Gastrocnemius medialis (tissue), 4 donors: ENCODE measurements at regions not wholly inside any gene's neighbourhood (a gene's known extent, or its start where the extent isn't known, plus 50 kb on each side); places are given as distances from the start of the nearest gene placed in this dataset.
A peak's percentile ranks its signal among the peaks of the same experiment; 100 is the strongest.

Source experiments
- ATAC-seq, 2 donors: fragments of 150-250 bp; one replicate each; pipeline ENCODE4 v1.9.1; 2016
- DNase-seq, 2 donors: peaks; one replicate each; pipeline ENCODE4 v3.0.0-alpha.2; 2019
- H3K27ac ChIP-seq, 4 donors: fragments of 200-600 bp; sonication (generic); 1 replicate in 1 of 4; 2 replicates in 3 of 4; pipeline ENCODE4 v1.5.1; 2016 to 2018; ENCODE audit warnings: mild to moderate bottlenecking in 2 of 4, moderate library complexity in 1 of 4
- H3K27me3 ChIP-seq, 3 donors: fragments of 200-600 bp; sonication (generic) in 2 of 3; 1 replicate in 1 of 3; 2 replicates in 2 of 3; pipeline versions ENCODE4 v1.5.1 to v1.6.0; 2016 to 2019; ENCODE audit warnings: mild to moderate bottlenecking in 1 of 3, moderate library complexity in 1 of 3
- H3K36me3 ChIP-seq, 2 donors: fragments of 200-600 bp; sonication (generic) in 1 of 2; one replicate each; pipeline ENCODE4 v1.5.1; 2017 to 2018
- H3K4me1 ChIP-seq, 2 donors: fragments of 200-600 bp; sonication (generic) in 1 of 2; one replicate each; pipeline ENCODE4 v1.5.1; 2016 to 2017; ENCODE audit warnings: mild to moderate bottlenecking in 2 of 2
- H3K4me3 ChIP-seq, 4 donors: fragments of 200-600 bp; sonication (generic) in 3 of 4; 1 replicate in 1 of 4; 2 replicates in 3 of 4; pipeline ENCODE4 v1.5.1; 2016 to 2019; ENCODE audit warnings: mild to moderate bottlenecking in 2 of 4
- H3K9me3 ChIP-seq, 3 donors: fragments of 200-600 bp; sonication (generic) in 2 of 3; 1 replicate in 1 of 3; 2 replicates in 2 of 3; pipeline ENCODE4 v1.5.1; 2016 to 2019
- CTCF ChIP-seq, 5 experiments: fragments of 450-650 bp in 3 of 5; fragments of 200-600 bp in 2 of 5; sonication (generic) in 2 of 5; IDR thresholded peaks in 4 of 5; conservative IDR thresholded peaks in 1 of 5; 1 replicate in 4 of 5; 2 replicates in 1 of 5; pipeline ENCODE4 v1.5.1; 2016 to 2019; ENCODE audit warnings: antibody characterized with exemption in 5 of 5, mild to moderate bottlenecking in 3 of 5, moderate library complexity in 3 of 5
- POLR2A ChIP-seq, 2 donors: fragments of 450-650 bp; IDR thresholded peaks; one replicate each; pipeline ENCODE4 v1.6.1; 2017; ENCODE audit warnings: antibody characterized with exemption in 2 of 2, mild to moderate bottlenecking in 2 of 2, moderate library complexity in 2 of 2
- in situ Hi-C, 4 donors: fragments of 200-750 bp; cut with MboI; loops; one replicate each; pipeline versions ENCODE4 v1.15.0 to v1.8.0; 2017; ENCODE audit warnings: low sequenced_read_pairs in 4 of 4
- intact Hi-C: fragments of 100-400 bp; cut with DNase I; formaldehyde crosslinking; loops from one replicate; pipeline ENCODE4 v1.15.1; 2023; ENCODE audit warnings: low total_unique reads

DNA sequence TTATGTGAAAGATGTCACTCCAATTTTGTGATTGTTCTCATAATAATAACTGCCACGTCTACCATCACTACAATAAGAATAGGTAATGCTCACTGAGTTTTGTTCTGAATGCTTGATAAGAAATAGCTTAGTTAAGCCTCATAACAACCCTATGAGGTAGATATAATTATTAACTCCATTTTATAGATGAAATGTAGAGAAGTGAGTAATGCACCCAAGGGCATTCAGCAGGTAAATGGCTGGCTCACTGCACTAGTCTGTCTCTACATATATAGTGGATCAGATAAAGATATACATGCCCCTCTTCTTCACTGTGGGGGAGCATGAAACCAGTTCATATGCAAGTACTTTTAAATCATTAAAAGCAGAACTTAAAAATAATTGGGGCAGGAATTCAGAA is 65.8 kb upstream of the SLC4A4 start:
- TF ChIP-seq POLR2A (IDR thresholded peaks at IDR 0.05) (no peak), CTCF (IDR thresholded peaks at IDR 0.05 in 4 of 5, conservative IDR thresholded peaks at IDR 0.05 in 1 of 5) (no peak)
- ATAC-seq = no peak
- in situ Hi-C loops = no loop called here

GRCh38 chr4:71275004-71275403 is 63.8 kb upstream of the SLC4A4 start:
- H3K4me1 ChIP-seq = peaks cover 0 to 3% of the 10 kb centered on the region in 2 donors
- no peak overlapping the region for H3K4me3 ChIP-seq
- TF ChIP-seq CTCF (IDR thresholded peaks at IDR 0.05 in 4 of 5, conservative IDR thresholded peaks at IDR 0.05 in 1 of 5) (no peak), POLR2A (IDR thresholded peaks at IDR 0.05) (no peak)
- in situ Hi-C loops = no loop called here
- no peaks in the 10 kb centered on the region for H3K27me3 ChIP-seq
- H3K9me3 ChIP-seq = no peaks in the 10 kb centered on the region
- H3K36me3 ChIP-seq = no peaks in the 10 kb centered on the region
- DNase-seq (no peak), ATAC-seq (no peak)
- no peak overlapping the region for H3K27ac ChIP-seq
- intact Hi-C loops = no loop called here

More for the DNA sequence above, 65.8 kb upstream of the SLC4A4 start:
- H3K9me3 ChIP-seq = no peaks in the 10 kb centered on the region
- intact Hi-C loops = no loop called here
- no peaks in the 10 kb centered on the region for H3K36me3 ChIP-seq
- no peak overlapping the region for H3K27ac ChIP-seq
- no peak for DNase-seq
- no peak overlapping the region for H3K4me3 ChIP-seq
- no peaks in the 10 kb centered on the region for H3K27me3 ChIP-seq
- H3K4me1 ChIP-seq = peaks cover 0 to 7% of the 10 kb centered on the region in 2 donors

DNA sequence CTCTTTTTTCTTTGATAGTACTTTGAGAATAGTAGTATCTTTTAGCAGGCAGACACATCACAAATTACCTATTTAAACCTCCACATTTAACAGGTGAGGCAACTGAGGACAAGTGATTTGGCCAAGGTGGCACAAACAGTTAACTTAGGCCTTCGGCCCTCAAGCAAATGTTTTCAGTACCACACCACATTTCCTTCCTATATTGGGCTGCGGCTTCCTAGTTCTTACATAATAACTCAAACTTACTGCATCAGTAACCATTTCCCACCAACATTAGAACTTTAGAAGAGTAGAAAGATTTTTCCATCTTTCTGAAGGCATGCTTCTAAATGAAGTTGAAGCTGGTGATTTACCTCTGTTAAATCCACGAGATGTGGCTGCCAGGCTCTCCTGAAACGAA is 63.2 kb upstream of the SLC4A4 start:
- peaks cover 0 to 3% of the 10 kb centered on the region in 2 donors for H3K4me1 ChIP-seq
- no peak overlapping the region for H3K4me3 ChIP-seq
- no peaks in the 10 kb centered on the region for H3K9me3 ChIP-seq
- TF ChIP-seq CTCF (IDR thresholded peaks at IDR 0.05 in 4 of 5, conservative IDR thresholded peaks at IDR 0.05 in 1 of 5) = no peak
- TF ChIP-seq POLR2A (IDR thresholded peaks at IDR 0.05) = no peak
- H3K27me3 ChIP-seq = no peaks in the 10 kb centered on the region
- DNase-seq (no peak), ATAC-seq (no peak)
- no peak overlapping the region for H3K27ac ChIP-seq
- in situ Hi-C loops (no loop called here), intact Hi-C loops (no loop called here)
- H3K36me3 ChIP-seq = no peaks in the 10 kb centered on the region

DNA sequence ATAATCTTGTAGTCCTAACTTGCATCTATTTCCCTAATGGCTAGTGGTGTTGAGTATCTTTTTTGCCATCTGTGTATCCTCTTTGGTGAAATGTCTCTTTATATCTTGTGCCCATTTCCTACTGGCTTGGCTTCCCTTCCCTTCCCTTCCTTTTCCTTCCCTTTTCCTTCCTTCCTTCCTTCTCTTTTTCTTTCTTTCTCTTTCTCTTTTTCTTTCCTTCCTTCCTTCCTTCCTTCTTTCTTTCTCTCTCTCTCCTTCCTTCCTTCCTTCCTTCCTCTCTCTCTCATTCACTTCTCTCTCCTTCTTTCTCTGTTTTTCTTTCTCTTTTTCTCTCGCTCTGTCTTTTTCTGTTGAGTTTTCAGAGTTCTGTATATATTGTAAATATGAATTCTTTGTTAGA is 61.5 kb upstream of the SLC4A4 start:
- Histone ChIP-seq H3K36me3 (no peaks in the 10 kb centered on the region), H3K4me1 (peaks cover 8 to 13% of the 10 kb centered on the region in 2 donors), H3K27me3 (no peaks in the 10 kb centered on the region), H3K4me3 (no peak overlapping the region), H3K9me3 (no peaks in the 10 kb centered on the region), H3K27ac (no peak overlapping the region)
- ATAC-seq (no peak), DNase-seq (no peak)
- in situ Hi-C loops (no loop called here), intact Hi-C loops (no loop called here)
- TF ChIP-seq CTCF (IDR thresholded peaks at IDR 0.05 in 4 of 5, conservative IDR thresholded peaks at IDR 0.05 in 1 of 5) = no peak
- no peak for TF ChIP-seq POLR2A (IDR thresholded peaks at IDR 0.05)

DNA sequence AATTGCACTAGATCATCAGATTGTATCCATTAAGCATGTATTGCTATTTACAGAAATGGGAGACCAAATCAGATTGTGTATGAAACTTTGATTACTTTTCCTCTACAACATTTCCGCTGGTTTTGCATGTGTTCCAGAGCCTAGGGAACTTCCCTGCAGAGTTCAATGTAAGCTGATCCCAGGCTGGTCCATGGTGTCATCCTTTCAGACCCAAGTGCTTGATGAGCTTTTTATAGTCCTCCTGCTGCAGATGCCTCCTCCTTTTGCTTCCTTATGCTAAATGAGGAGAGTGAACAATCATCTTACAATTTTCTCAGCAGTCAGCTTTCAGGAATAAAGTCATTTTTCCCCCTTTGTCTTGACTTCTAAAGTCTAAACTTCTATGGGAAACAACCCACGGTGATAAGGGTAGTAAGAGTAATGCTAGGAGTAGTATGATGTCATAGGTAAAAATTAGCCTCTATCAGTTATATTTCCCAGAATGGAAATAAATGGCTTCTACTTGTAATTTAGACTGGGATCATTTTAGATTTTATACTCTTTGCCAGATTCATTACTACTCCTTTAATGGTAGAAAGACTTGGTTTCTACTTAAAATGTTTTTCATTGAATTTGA is 55.1 kb upstream of the SLC4A4 start:
- ATAC-seq = peak; percentile 96
- intact Hi-C loops (no loop called here), in situ Hi-C loops (no loop called here)
- no peaks in the 10 kb centered on the region for H3K36me3 ChIP-seq
- DNase-seq = peak in 1 of 2 donors; percentile 15
- H3K27ac ChIP-seq = peak overlapping the region; percentile 4 to 52 (median 37)
- H3K4me3 ChIP-seq = no peak overlapping the region
- TF ChIP-seq POLR2A (IDR thresholded peaks at IDR 0.05) (no peak), CTCF (IDR thresholded peaks at IDR 0.05 in 4 of 5, conservative IDR thresholded peaks at IDR 0.05 in 1 of 5) (no peak)
- H3K4me1 ChIP-seq = peaks cover 33 to 36% of the 10 kb centered on the region in 2 donors
- no peaks in the 10 kb centered on the region for H3K27me3 ChIP-seq
- no peaks in the 10 kb centered on the region for H3K9me3 ChIP-seq
